Ramos (cell line): ENCODE measurements at regions not wholly inside any gene's neighbourhood (a gene's known extent, or its start where the extent isn't known, plus 50 kb on each side); places are given as distances from the start of the nearest gene placed in this dataset.
"Not testable (repeated sequence)": the region's sequence is repeated elsewhere in the genome, so short reads cannot be mapped to it uniquely, and the experiment has no call there.

Experiments
- in situ Hi-C: fragments of 300-500 bp; cut with MboI; formaldehyde crosslinking; loops from one replicate; pipeline ENCODE4 v1.14.3; 2022; ENCODE audit warnings: low sequenced_read_pairs; ENCODE audit not compliant: unreplicated experiment

GRCh38 chr2:66251573-66251972 is 183.4 kb upstream of the MEIS1 start:
- in situ Hi-C loops, result no loop called here

GRCh38 chr2:66249089-66249488 is 185.8 kb upstream of the MEIS1 start:
- in situ Hi-C loops, result not testable (repeated sequence)

- in situ Hi-C loops, result not testable (repeated sequence)
Measured at GRCh38 chr2:66243809-66244208, 191.1 kb upstream of the MEIS1 start.

GRCh38 chr2:66242888-66243287 is 192.0 kb upstream of the MEIS1 start:
- in situ Hi-C loops, result not testable (repeated sequence)

- in situ Hi-C loops, result no loop called here
Measured at GRCh38 chr2:66242099-66242789, 192.7 kb upstream of the MEIS1 start.

- in situ Hi-C loops, result no loop called here
Measured at GRCh38 chr2:66240286-66240685, 194.6 kb upstream of the MEIS1 start.

GRCh38 chr2:66239655-66240054 is 195.3 kb upstream of the MEIS1 start:
- in situ Hi-C loops, result no loop called here

- in situ Hi-C loops, result no loop called here
Measured at GRCh38 chr2:66237803-66238379, 197.0 kb upstream of the MEIS1 start.

GRCh38 chr2:66236816-66237802 is 197.8 kb upstream of the MEIS1 start:
- in situ Hi-C loops, result no loop called here

GRCh38 chr2:66236067-66236685 is 198.7 kb upstream of the MEIS1 start:
- in situ Hi-C loops, result no loop called here

GRCh38 chr2:66235428-66235827 is 199.5 kb upstream of the MEIS1 start:
- in situ Hi-C loops, result no loop called here

GRCh38 chr2:66233981-66234380 is 200.9 kb upstream of the MEIS1 start:
- in situ Hi-C loops, result no loop called here

- in situ Hi-C loops, result no loop called here
Measured at GRCh38 chr2:66228128-66228547, 206.8 kb upstream of the MEIS1 start.

GRCh38 chr2:66217039-66217585 is 217.8 kb upstream of the MEIS1 start:
- in situ Hi-C loops, result no loop called here

GRCh38 chr2:66212749-66213148 is 222.2 kb upstream of the MEIS1 start:
- in situ Hi-C loops, result no loop called here

GRCh38 chr2:66202586-66202985 is 232.3 kb upstream of the MEIS1 start:
- in situ Hi-C loops, result no loop called here

GRCh38 chr2:66201242-66201641 is 233.7 kb upstream of the MEIS1 start:
- in situ Hi-C loops, result no loop called here

GRCh38 chr2:66198873-66199272 is 236.1 kb upstream of the MEIS1 start:
- in situ Hi-C loops, result no loop called here

- in situ Hi-C loops, result no loop called here
Measured at GRCh38 chr2:66192888-66193287, 242.0 kb upstream of the MEIS1 start.

- in situ Hi-C loops, result no loop called here
Measured at GRCh38 chr2:66191311-66191710, 243.6 kb upstream of the MEIS1 start.
